ENCODE measurements at regions not wholly inside any gene's neighbourhood (a gene's known extent, or its start where the extent isn't known, plus 50 kb on each side); places are given as distances from the start of the nearest gene placed in this dataset.

GRCh38 chr14:27015065-27015464 lies 417.2 kb upstream of the NOVA1 start:
- TF ChIP-seq CTCF (IDR thresholded peaks at IDR 0.05) (no peak), EP300 (IDR thresholded peaks at IDR 0.05) (no peak), POLR2A (IDR thresholded peaks at IDR 0.05) (no peak), POLR2AphosphoS5 (IDR thresholded peaks at IDR 0.05) (no peak)

Measured in gastroesophageal sphincter (tissue), 3 donors.